AG09319 (cell line): ENCODE measurements at regions not wholly inside any gene's neighbourhood (a gene's known extent, or its start where the extent isn't known, plus 50 kb on each side); places are given as distances from the start of the nearest gene placed in this dataset.

Source experiments
- DNase-seq: peaks from one replicate; pipeline ENCODE4 v3.0.0-alpha.2; 2010; ENCODE audit warnings: low read depth; ENCODE audit errors: extremely low read depth
- CTCF ChIP-seq: IDR thresholded peaks from 2 replicates; pipeline ENCODE4 v1.5.1; 2011; ENCODE audit warnings: low read depth, mild to moderate bottlenecking, inconsistent platforms, low read length, moderate library complexity

- DNase-seq = no peak
Measured at GRCh38 chr4:17153572-17153971, 255.1 kb upstream of the LDB2 start.

GRCh38 chr4:17152941-17153540 lies 254.6 kb upstream of the LDB2 start:
- no peak for TF ChIP-seq CTCF
- DNase-seq = no peak

More at GRCh38 chr4:17153572-17153971, 255.1 kb upstream of the LDB2 start:
- no peak for TF ChIP-seq CTCF

- no peak for TF ChIP-seq CTCF
- DNase-seq = peak; percentile 65
Measured at GRCh38 chr4:17142232-17142711, 243.8 kb upstream of the LDB2 start.

- no peak for DNase-seq
- TF ChIP-seq CTCF = no peak
Measured at GRCh38 chr4:17138847-17139246, 240.4 kb upstream of the LDB2 start.

- DNase-seq = no peak
- no peak for TF ChIP-seq CTCF
Measured at GRCh38 chr4:17134565-17134964, 236.1 kb upstream of the LDB2 start.

GRCh38 chr4:17134100-17134499 lies 235.7 kb upstream of the LDB2 start:
- TF ChIP-seq CTCF = no peak
- no peak for DNase-seq

GRCh38 chr4:17132226-17132625 lies 233.8 kb upstream of the LDB2 start:
- DNase-seq = no peak
- no peak for TF ChIP-seq CTCF
